Adipocyte (in vitro differentiated cells): ENCODE measurements at regions not wholly inside any gene's neighbourhood (a gene's known extent, or its start where the extent isn't known, plus 50 kb on each side); places are given as distances from the start of the nearest gene placed in this dataset.
A peak's percentile ranks its signal among the peaks of the same experiment; 100 is the strongest.
"Not testable (repeated sequence)": the region's sequence is repeated elsewhere in the genome, so short reads cannot be mapped to it uniquely, and the experiment has no call there.

ENCODE experiments used
- DNase-seq: peaks from one replicate; pipeline ENCODE4 v3.0.0-alpha.2; 2015; ENCODE audit warnings: low read depth
- H3K27me3 ChIP-seq: replicated peaks from 2 replicates; pipeline ENCODE4 v1.7.0; 2013; ENCODE audit warnings: mild to moderate bottlenecking, low read length, moderate library complexity; ENCODE audit not compliant: control insufficient read depth, insufficient read depth
- H3K36me3 ChIP-seq: 2 replicates; pipeline ENCODE4 v1.7.0; 2013; ENCODE audit warnings: low read length, mild to moderate bottlenecking, moderate library complexity; ENCODE audit not compliant: control insufficient read depth, insufficient read depth, severe bottlenecking
- H3K4me1 ChIP-seq: 2 replicates; pipeline ENCODE4 v1.7.0; 2013; ENCODE audit warnings: mild to moderate bottlenecking, low read length, moderate library complexity; ENCODE audit not compliant: control insufficient read depth, insufficient read depth
- H3K4me3 ChIP-seq: 2 replicates; pipeline ENCODE4 v1.7.0; 2013; ENCODE audit warnings: mild to moderate bottlenecking, low read length, moderate library complexity
- H3K9ac ChIP-seq: 2 replicates; pipeline ENCODE4 v1.7.0; 2013; ENCODE audit warnings: mild to moderate bottlenecking, low read length, moderate library complexity
- H3K9me3 ChIP-seq: 2 replicates; pipeline ENCODE4 v1.7.0; 2013; ENCODE audit warnings: mild to moderate bottlenecking, low read length, moderate library complexity; ENCODE audit not compliant: control insufficient read depth

GRCh38 chr5:17365811-17366138 lies 132.3 kb upstream of the TAF11L2 start:
- no peaks in the 10 kb centered on the region for H3K9me3 ChIP-seq
- no peaks in the 10 kb centered on the region for H3K36me3 ChIP-seq
- H3K27me3 ChIP-seq: no peaks in the 10 kb centered on the region
- no peak overlapping the region for H3K4me3 ChIP-seq
- no peaks in the 10 kb centered on the region for H3K4me1 ChIP-seq
- H3K9ac ChIP-seq: no peak overlapping the region
- no peak for DNase-seq

- DNase-seq: no peak
- Histone ChIP-seq H3K4me1 (no peaks in the 10 kb centered on the region), H3K27me3 (no peaks in the 10 kb centered on the region), H3K36me3 (no peaks in the 10 kb centered on the region), H3K9ac (no peak overlapping the region), H3K4me3 (no peak overlapping the region), H3K9me3 (no peaks in the 10 kb centered on the region)
Measured at GRCh38 chr5:17367256-17367840, 130.7 kb upstream of the TAF11L2 start.

GRCh38 chr5:17370651-17371050 lies 127.4 kb upstream of the TAF11L2 start:
- H3K4me1 ChIP-seq: no peaks in the 10 kb centered on the region
- H3K36me3 ChIP-seq: no peaks in the 10 kb centered on the region
- H3K9me3 ChIP-seq: no peaks in the 10 kb centered on the region
- H3K4me3 ChIP-seq: no peak overlapping the region
- H3K27me3 ChIP-seq: no peaks in the 10 kb centered on the region
- H3K9ac ChIP-seq: no peak overlapping the region
- DNase-seq: no peak

- H3K9ac ChIP-seq: no peak overlapping the region
- peaks cover 8% of the 10 kb centered on the region for H3K4me1 ChIP-seq
- no peak for DNase-seq
- H3K36me3 ChIP-seq: no peaks in the 10 kb centered on the region
- H3K4me3 ChIP-seq: no peak overlapping the region
- H3K9me3 ChIP-seq: no peaks in the 10 kb centered on the region
- no peaks in the 10 kb centered on the region for H3K27me3 ChIP-seq
Measured at GRCh38 chr5:17373406-17373805, 124.6 kb upstream of the TAF11L2 start.

- no peaks in the 10 kb centered on the region for H3K9me3 ChIP-seq
- no peaks in the 10 kb centered on the region for H3K27me3 ChIP-seq
- peaks cover 14% of the 10 kb centered on the region for H3K4me1 ChIP-seq
- no peak overlapping the region for H3K9ac ChIP-seq
- H3K36me3 ChIP-seq: no peaks in the 10 kb centered on the region
- no peak overlapping the region for H3K4me3 ChIP-seq
- peak; percentile 31 for DNase-seq
Measured at GRCh38 chr5:17373814-17374556, 124.0 kb upstream of the TAF11L2 start.

- Histone ChIP-seq H3K36me3 (no peaks in the 10 kb centered on the region), H3K4me1 (peaks cover 22% of the 10 kb centered on the region), H3K4me3 (no peak overlapping the region), H3K9ac (no peak overlapping the region), H3K27me3 (no peaks in the 10 kb centered on the region), H3K9me3 (no peaks in the 10 kb centered on the region)
- DNase-seq: no peak
Measured at GRCh38 chr5:17374973-17375742, 122.9 kb upstream of the TAF11L2 start.

GRCh38 chr5:17375886-17376285 lies 122.1 kb upstream of the TAF11L2 start:
- not testable (repeated sequence) for H3K4me3 ChIP-seq, DNase-seq, H3K9ac ChIP-seq, H3K27me3 ChIP-seq, H3K9me3 ChIP-seq, H3K36me3 ChIP-seq
- peaks cover 22% of the 10 kb centered on the region for H3K4me1 ChIP-seq

- H3K9me3 ChIP-seq: no peaks in the 10 kb centered on the region
- H3K9ac ChIP-seq: peak overlapping the region; percentile 27
- DNase-seq: peak; percentile 82
- peaks cover 22% of the 10 kb centered on the region for H3K4me1 ChIP-seq
- H3K36me3 ChIP-seq: no peaks in the 10 kb centered on the region
- H3K4me3 ChIP-seq: peak overlapping the region; percentile 64
- no peaks in the 10 kb centered on the region for H3K27me3 ChIP-seq
Measured at GRCh38 chr5:17378346-17378997, 119.6 kb upstream of the TAF11L2 start.

- no peaks in the 10 kb centered on the region for H3K27me3 ChIP-seq
- H3K36me3 ChIP-seq: no peaks in the 10 kb centered on the region
- H3K9ac ChIP-seq: peak overlapping the region; percentile 27
- peak; percentile 15 for DNase-seq
- peak overlapping the region; percentile 64 for H3K4me3 ChIP-seq
- peaks cover 22% of the 10 kb centered on the region for H3K4me1 ChIP-seq
- H3K9me3 ChIP-seq: no peaks in the 10 kb centered on the region
Measured at GRCh38 chr5:17379100-17379951, 118.7 kb upstream of the TAF11L2 start.

GRCh38 chr5:17381932-17382331 lies 116.1 kb upstream of the TAF11L2 start:
- Histone ChIP-seq H3K36me3 (no peaks in the 10 kb centered on the region), H3K4me1 (peaks cover 22% of the 10 kb centered on the region)
- DNase-seq: no peak

More at GRCh38 chr5:17381932-17382331, 116.1 kb upstream of the TAF11L2 start:
- Histone ChIP-seq H3K9me3 (no peaks in the 10 kb centered on the region), H3K27me3 (no peaks in the 10 kb centered on the region), H3K4me3 (no peak overlapping the region), H3K9ac (no peak overlapping the region)
